Stimulated activated CD4-positive, alpha-beta T cell treated with anti-CD3 and anti-CD28 coated beads, Interleukin-12 subunit alpha, Interleukin-12 subunit beta, amount 100 ng/mL, for 24 hours (primary cell): ENCODE measurements at regions not wholly inside any gene's neighbourhood (a gene's known extent, or its start where the extent isn't known, plus 50 kb on each side); places are given as distances from the start of the nearest gene placed in this dataset.
"Not testable (repeated sequence)": the region's sequence is repeated elsewhere in the genome, so short reads cannot be mapped to it uniquely, and the experiment has no call there.

Experiments
- DNase-seq, 2 experiments: peaks; one replicate each; pipeline ENCODE4 v3.0.0-alpha.2; 2020; ENCODE audit warnings: low read depth in 2 of 2

DNA sequence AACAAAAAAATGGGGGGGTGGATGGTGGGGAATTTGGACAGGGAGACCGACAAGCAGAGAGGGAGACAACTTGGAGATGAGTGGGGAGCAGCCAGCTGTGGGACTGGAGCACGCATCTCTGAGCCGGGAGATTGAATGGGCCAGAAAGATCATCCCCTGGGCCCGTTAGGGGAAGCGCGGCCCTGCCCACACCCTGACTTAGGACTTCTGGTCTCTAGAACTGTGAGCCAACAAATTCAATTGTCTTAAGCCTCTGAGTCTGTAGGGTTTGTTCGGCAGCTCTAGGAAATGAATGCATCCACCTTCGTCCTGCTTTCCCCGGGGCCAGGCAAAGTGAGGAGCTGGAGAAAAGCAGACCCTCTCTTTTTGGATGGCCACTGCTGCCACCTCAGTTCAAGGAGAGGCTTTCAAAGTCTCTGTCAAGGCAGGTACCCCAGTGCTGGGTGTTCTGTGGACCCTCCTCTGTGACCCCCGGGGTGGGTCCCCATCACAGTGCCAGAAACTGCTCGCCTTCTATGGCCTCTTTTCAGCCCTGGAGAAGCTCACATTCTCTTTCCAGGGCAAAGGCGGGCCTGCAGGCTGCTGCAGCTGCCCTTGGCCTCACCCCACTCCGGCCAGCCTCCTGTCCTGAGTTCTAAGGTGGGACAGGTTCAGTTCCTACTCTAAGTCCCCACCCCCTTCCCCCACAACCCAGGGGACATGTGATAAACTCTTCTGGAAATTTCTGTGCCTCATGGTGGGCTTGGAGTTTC, 423.2 kb downstream of the RPS24 start:
- DNase-seq: no peak

DNA sequence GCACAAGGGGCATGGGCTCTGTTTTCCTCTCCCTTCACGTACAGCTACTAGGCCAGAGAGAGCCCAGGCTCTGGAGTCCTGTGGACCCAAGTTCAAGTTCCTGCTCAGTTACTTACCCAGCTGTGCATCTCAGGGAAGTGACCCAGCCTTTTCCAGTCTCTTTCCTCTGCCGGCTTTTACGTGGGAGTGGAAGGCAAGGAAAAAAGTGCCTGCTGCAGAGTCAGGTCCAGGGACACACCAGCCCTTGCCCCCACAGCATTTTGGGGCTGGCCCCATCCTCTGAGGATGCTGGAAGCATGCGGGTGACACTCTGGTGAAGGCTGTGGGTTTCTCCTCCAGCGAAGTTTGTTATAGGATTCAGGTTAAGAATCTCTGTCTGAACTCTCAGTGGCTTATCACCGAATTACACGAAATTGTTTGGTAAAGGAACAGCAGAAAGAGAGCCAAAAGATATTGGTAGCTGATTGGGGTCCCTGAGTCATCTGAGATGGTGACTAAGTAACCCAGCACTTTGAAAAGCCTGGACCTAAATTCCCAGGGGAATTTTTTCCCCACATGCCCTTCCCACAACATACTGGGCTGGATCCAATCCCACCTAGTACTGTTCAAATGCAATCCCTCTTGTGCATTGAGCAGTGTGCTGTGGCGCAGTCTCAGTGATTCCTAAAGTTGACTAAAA, 424.3 kb downstream of the RPS24 start:
- no peak for DNase-seq

DNA sequence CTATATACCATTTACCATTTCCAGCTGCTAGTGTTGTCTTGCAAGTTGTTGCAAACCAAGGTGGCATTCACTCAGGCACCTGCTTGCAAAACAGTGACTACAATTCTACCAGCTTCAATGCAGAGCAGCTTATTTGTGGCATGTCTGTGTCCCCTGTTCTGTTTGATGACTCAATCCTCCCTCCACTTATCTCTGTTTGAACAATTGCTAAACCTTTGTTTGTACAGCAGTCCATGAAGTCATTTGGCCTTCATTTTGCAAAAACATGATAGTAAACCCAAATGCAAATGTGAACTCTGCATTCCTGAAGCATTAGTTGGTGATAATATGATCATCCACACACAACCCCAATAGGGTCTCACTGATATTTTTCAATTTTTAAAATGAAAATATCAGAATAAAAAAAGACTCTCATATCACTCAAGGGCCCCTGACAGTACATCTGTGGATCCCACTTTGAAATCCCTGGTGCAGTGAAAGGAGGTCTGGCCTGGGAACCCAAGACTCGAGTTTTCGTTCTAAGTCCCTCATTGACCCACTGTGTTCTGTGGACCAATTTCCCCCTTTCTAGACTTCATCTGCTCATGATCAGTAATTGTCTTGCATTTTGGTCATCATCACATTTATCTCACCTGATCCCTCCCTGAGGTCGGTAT, 425.4 kb downstream of the RPS24 start:
- DNase-seq: no peak

DNA sequence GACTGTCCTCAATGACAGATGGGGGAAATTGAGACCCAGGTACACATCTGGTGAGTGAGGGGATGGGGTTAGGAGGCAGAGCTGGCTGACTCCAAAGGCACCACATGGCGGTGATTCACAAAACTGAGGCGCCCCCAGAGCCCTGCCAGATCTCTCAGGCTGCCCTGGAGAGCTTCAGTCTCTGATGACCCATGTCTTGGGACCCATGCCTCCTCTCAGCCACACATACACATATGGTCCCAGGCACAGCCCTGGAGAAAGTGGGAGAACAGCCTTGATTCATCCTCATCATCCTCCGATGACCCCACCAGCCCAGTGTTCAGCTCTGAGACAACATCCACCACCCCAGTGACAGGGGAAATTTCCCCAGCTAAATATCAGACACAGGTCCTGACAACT, 426.0 kb downstream of the RPS24 start:
- DNase-seq: no peak

DNA sequence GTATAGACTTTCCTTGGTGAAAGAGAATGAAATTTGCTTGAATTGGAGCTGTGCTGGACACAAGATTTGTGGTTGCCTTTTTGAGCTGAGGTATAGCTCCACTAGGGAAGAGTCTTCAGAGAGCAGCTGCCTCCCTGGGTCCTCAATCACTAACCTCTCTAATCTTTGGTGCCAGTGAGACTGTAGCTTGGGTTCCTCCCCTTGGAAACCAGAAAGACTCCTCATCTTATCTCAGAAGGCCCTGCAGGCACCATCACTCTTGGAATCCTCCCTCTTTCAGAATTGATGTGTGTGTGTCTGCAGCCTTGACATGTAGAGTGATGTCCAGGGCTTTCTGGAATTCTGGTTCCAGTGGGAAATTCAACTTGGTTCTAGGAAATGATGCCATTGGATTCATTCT, 426.5 kb downstream of the RPS24 start:
- no peak for DNase-seq

DNA sequence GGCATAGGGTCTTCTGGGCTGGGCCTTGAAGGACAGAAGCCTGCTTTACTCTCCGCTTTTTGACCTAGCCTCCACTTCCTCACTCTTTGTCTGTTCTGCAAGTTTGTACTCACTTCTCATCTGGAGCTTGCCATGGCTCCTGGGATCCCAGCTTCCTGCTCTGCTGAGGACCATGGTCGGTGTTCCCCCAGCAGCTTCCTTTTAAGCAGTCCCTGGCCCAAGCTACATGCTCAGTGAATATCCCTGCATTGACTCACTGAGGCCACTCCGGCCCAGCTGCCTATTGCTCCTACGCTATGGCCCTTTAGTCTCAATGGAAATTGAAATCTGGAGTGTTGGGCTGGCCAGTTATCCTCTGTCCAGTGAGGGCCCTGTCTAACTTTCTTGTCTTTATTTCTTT, 427.7 kb downstream of the RPS24 start:
- DNase-seq: no peak

DNA sequence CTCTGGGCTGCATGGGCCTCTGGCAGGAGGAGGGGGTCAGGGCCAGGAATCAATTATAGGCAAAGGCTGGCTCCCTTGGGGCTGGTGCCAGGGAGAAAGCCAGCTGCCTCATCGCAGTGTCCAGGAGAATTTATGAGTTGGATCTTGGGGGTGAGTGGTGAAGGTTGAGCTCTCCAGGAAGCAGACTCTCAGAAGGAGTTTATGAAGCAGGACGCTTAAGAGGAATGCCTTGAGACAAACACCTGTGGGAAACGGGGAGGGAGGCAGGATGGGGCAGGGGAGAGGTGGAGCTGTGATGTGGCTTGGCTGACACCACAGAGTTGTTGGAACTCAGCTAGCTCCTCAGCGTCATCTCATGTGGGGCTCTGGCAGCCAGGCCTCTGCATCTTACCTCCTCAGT, 428.5 kb downstream of the RPS24 start:
- no peak for DNase-seq

DNA sequence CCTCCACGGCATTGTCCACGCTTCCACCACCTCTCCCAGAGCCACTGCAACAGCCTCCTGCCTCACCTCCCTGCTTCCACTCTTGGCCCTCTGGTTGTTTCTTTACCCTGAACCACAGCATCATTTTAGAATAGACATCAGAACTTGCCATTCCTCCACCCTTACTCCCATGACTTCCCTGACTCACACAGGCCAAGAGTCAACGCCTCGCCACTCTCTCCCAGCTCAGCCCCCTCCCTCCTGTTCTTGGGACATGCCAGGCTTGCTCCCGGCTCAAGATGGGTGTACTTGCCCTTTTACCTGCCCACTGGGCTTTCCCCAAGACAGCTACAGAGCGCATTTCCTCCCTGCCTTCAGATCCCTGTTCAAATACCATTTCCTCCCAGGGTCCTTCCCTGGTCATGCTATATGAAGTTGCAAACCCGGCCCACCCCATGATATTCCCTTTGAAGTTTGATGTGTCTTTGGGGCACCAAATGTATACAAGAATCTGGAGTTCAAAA, 429.1 kb downstream of the RPS24 start:
- DNase-seq: no peak

DNA sequence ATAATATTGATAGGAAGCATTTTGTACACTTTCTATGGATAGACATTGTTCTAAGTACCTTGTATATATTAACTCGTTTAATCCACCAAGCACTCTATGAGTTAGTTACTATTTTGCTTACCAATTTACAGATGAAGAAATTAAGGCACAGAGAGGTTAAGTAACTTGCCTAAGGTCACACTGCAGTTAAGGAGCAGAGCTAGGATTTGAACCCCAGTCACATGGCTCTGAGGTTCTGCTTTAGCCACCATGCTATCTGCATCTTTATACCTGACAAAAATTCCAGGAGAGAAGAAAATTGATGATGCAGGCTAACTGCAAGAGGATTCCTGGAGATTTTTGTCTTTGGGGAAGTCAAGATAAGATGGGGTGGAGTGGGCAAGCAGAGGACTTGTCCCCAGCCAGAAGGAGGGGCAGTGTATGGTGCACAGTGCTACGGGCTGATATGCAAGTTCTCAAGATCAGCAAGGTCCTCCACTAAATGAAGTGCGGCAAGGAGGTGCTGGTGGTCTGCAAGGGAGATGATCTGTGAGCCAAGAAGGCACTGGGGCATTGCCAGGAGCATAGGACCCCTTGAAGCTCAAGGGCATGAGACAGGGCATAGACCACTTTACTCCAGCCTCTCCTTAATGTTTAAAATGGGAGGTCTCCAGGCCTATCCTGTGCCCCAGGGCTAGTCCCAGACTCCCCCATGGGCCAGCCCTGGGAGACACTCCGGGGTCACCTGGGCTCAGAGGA, 430.6 kb downstream of the RPS24 start:
- no peak for DNase-seq

DNA sequence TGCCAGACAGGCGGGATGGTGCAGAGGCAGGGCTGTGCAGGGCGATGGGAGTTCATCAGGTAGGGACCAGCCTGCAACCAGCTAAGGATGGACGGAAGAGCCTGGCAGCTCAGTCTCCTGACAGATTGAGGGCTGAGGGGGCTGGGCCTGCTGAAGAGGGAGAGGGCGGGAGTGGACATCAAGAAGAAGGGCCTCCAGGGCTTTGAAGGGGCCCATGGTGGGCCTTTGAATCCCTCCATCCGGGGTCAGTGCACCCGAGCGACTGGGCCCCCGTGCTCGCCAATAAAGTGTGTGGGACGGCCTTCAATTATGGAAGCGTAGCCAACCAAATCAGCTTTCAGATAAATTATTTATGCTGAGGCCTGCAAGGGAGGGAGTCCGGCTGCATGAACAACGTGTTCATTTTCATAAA, 431.2 kb downstream of the RPS24 start:
- no peak for DNase-seq

DNA sequence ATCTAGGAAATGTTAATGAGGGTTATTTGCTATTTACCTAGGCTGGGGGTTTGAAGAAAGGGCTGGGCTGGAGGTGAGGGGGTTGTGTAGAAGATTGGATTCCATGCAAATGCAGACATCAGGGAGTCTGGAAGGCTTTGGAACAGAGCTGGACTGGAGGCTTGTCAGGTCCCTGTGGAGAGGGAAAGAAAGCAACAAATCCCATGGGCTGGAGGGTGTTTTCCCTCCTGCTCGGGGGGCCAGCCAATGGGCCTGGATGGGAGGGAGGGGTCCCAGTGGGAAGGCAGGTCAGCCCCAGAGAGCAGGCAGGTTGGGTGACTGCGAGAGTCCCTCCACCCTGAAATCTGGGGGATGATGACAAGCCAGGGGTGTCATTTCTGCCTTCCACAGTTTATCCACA, 431.8 kb downstream of the RPS24 start:
- DNase-seq: no peak

DNA sequence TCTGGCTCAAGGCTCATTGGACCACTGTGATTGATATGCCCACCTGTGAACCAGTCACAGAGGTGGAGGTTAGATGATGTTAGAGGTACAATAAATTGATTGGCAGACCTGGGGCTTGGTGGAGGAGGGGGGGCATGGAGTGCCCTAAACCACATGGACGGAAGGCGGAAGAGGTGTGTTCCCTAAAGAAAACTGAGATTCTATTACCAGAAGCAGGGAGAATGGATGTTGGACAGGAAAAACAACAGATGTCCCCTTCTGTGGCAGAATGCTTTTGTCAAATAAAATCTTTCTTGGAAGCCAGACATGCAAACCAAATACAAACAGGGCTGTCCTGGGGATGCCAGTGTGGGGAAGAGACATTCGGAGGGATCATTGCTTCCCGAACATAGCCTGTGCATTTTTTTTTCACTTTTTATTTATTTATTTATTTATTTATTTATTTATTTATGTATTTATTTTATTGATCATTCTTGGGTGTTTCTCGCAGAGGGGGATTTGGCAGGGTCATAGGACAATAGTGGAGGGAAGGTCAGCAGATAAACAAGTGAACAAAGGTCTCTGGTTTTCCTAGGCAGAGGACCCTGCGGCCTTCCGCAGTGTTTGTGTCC, 433.9 kb downstream of the RPS24 start:
- no peak for DNase-seq

DNA sequence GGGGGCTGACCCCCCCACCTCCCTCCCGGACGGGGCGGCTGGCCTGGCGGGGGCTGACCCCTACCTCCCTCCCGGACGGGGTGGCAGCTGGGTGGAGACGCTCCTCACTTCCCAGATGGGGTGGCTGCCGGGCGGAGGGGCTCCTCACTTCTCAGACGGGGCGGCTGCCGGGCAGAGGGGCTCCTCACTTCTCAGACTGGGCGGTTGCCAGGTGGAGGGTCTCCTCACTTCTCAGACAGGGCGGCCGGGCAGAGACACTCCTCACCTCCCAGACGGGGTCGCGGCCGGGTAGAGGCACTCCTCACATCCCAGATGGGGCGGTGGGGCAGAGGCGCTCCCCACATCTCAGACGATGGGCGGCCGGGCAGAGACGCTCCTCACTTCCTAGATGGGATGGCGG, 435.1 kb downstream of the RPS24 start:
- not testable (repeated sequence) for DNase-seq

DNA sequence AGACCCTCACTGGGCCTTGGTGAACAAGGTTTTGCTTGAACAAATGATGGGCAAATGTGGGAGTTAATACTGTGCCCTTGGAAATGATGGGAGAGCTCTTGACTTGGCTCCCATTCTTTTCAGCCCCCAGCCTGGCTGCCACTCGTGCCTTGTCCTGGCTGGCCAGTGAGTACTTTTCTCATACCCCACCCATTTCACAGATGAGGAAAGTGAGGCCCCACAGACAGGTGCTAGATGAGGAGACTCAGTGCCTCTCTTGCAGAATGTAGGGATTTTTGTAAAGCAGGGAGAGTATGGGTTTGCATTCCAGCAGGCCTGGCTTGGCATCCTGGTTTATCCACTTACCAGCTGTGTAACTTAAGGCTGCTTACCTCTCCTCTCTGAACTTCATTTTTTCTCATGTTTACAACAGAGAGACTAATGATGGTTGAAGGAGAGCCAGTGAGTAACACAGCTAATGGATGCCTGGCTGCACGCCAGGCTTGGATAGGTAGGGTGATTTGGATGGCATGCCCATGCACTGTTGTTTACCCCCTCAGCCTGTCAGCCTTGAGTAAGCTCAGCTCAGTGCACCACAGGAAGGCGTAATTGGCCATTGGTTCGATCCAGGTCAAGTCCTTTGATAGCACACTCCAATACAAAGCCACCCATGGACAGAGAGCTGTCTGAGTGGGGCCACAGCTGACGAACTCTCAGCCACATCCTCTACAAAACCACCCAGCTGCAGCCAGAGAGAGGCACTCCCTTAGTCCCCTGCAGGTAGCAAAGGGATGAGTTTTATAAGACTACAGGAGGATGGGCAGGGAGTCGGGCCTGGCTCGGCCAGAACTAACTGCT, 436.8 kb downstream of the RPS24 start:
- DNase-seq: no peak

DNA sequence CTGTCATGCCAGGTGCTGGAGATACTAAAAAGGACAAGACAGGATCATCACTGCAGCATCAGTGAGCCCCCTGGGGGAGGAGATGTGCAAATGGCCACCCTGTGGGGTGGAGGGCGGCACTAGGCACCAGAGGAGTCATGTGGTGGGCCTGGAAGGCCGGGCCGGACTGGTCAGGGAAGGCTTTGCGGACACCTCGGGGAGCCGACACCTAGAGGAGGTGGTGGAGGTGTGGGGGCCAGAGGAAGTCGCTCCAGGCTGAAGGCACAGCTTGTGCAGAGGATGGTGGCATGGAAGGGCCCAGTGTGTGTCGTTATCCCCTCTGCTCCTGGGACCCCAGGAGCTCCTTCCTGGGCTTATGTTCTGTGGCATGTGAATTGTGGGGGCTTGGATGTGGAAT, 437.7 kb downstream of the RPS24 start:
- DNase-seq: no peak

DNA sequence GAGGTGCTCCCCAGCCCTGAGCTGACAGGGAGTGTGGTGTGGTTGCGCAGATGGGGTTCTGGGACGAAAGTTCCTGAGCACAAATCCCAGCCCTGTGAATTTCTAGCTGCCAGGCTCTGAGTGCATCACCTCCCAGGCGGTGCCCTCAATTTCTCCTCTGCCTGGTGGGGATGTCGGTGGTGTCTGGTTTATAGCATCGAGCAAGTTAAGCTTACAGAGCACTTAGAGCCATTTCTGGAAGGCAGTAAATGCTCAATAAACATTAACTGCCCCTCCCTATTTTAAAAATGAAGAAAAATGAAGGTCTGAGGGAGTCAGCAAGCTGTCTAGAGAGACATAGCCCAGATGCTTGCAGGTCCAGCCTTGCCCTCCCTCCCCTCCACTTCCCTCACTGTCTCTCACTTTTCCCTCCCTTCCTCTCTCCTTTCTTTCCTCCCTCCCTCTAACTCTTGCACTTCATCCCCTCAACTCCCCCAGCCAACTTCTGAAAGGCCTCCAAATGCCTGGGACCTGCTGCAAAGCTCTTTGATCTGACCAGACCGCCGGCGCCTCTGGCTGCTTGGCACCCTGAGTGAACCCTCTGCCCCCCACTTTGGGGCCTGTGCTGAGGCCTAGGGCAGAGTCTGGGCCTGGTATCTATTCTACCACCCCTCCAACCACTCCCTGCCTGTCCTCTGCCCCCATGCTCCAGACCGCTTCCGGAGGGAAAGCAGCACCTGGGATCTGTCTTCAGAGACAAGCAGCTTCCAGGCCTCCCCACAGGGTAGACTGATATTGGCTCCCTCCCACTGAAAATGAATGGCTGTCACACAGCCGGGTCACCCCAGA, 438.3 kb downstream of the RPS24 start:
- no peak for DNase-seq

DNA sequence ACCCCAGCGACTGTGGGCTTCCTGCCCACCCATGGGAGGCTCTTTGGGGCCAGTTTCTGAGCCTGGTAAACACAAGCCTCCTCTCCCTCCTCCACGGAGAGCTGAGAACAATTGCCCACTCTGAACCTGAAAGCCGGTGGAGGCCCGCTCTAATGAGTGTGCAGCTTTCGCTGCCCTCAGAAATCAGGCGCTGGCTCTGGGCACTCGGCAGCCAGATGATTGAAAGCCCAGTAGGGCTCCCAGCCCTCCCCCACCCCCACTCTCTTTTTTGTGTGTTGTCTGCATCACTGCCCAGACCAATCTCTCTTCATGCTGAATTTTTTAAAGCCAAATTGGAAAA, 438.9 kb downstream of the RPS24 start:
- no peak for DNase-seq

DNA sequence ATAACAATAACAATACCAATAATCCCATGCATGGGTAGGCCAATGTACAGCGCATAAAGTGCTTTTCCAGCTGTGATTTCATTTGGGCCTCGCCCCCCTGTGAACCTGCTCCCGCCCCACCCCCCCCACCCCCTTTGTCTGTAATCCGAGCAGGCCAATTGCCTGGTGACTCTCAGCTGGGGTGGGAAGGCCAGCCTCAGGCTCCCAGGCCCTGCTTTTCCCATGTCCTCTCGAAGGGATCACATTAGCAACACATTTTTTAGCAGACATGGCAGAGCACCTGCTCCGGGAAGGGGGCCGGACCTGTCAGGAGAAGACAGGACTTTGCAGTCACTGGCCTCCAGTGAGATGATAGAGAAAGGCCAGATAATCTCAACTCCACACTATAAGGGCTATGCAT, 439.3 kb downstream of the RPS24 start:
- DNase-seq: no peak

DNA sequence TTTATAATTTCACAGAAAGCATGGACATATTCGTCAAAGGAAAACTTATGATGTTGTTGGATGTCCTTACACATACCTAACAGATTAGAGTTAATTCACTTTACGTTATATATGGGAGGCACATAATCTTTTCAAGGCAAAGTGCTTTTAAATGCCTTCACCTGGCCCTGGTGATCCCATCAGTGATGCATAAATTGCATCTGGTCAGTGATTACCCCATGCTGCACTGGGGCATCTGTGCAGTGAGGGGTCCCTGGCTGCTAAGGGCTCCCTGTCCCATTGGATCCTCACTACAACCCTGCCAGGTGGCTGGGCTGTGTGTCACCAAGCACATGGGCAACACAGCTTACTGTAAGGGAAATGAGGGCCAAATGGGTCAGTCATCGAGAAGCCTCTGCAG, 441.1 kb downstream of the RPS24 start:
- DNase-seq: no peak

DNA sequence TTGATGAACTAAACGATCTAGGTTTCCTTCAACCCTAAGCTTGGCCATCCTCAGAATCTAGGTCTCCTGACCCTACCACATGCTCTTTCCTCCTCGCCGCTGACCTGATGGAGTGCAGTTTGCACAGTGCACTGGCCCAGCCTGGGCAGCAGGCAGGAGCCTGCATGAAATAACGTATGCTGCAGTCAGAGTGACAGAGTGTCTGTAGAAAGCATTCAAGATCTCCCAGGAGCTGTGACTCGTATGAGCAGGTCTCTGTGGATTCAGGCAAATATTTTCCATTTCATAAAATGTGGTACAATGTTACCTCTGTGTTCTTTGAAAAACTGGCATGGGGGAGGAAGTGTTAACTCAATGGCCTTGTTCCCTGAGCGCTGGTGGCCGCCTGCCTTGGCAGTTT, 441.8 kb downstream of the RPS24 start:
- no peak for DNase-seq
